MM.1S (cell line): ENCODE measurements at regions not wholly inside any gene's neighbourhood (a gene's known extent, or its start where the extent isn't known, plus 50 kb on each side); places are given as distances from the start of the nearest gene placed in this dataset.
"Not testable (repeated sequence)": the region's sequence is repeated elsewhere in the genome, so short reads cannot be mapped to it uniquely, and the experiment has no call there.

Experiments
- DNase-seq: peaks from one replicate; pipeline ENCODE4 v3.0.0-alpha.2; 2015
- H2AFZ ChIP-seq: fragments of 300-600 bp; sonication (generic); 2 replicates; pipeline ENCODE4 v1.6.0; 2016; ENCODE audit warnings: antibody characterized with exemption, low read length
- H3F3A ChIP-seq: fragments of 300-600 bp; sonication (generic); 2 replicates; pipeline ENCODE4 v1.6.1; 2016; ENCODE audit warnings: mild to moderate bottlenecking, antibody characterized with exemption, low read length, moderate library complexity, mixed read lengths; ENCODE audit not compliant: insufficient read depth
- H3K27ac ChIP-seq: fragments of 300-600 bp; sonication (generic); 2 replicates; pipeline ENCODE4 v1.5.1; 2016; ENCODE audit warnings: mild to moderate bottlenecking, low read length
- H3K27me3 ChIP-seq: fragments of 300-600 bp; sonication (generic); replicated peaks from 2 replicates; pipeline ENCODE4 v1.6.0; 2016; ENCODE audit warnings: low read length; ENCODE audit not compliant: insufficient read depth
- H3K36me3 ChIP-seq: fragments of 300-600 bp; sonication (generic); replicated peaks from 2 replicates; pipeline ENCODE4 v1.6.1; 2016; ENCODE audit warnings: mild to moderate bottlenecking, low read length, mixed read lengths; ENCODE audit not compliant: insufficient read depth
- H3K4me1 ChIP-seq: fragments of 300-600 bp; sonication (generic); 2 replicates; pipeline ENCODE4 v1.6.1; 2016; ENCODE audit warnings: low read length, mixed read lengths
- H3K4me2 ChIP-seq: fragments of 300-600 bp; sonication (generic); 2 replicates; pipeline ENCODE4 v1.6.0; 2016; ENCODE audit warnings: low read depth, low read length
- H3K4me3 ChIP-seq: fragments of 300-600 bp; sonication (generic); 2 replicates; pipeline ENCODE4 v1.5.1; 2016; ENCODE audit warnings: low read length, mixed read lengths
- H3K79me2 ChIP-seq: fragments of 300-600 bp; sonication (generic); 2 replicates; pipeline ENCODE4 v1.6.1; 2016; ENCODE audit warnings: mixed run types, low read length, mixed read lengths
- H3K9ac ChIP-seq: fragments of 300-600 bp; sonication (generic); 2 replicates; pipeline ENCODE4 v1.6.1; 2016; ENCODE audit warnings: low read length, mixed read lengths
- H3K9me2 ChIP-seq: fragments of 300-600 bp; sonication (generic); replicated peaks from 2 replicates; pipeline ENCODE4 v1.6.1; 2016; ENCODE audit warnings: mild to moderate bottlenecking, low read length, mixed read lengths; ENCODE audit not compliant: insufficient read depth
- H3K9me3 ChIP-seq: fragments of 300-600 bp; sonication (generic); replicated peaks from 2 replicates; pipeline ENCODE4 v1.6.1; 2016; ENCODE audit warnings: mild to moderate bottlenecking, low read length, mixed read lengths; ENCODE audit not compliant: insufficient read depth
- H4K20me1 ChIP-seq: fragments of 300-600 bp; sonication (generic); 2 replicates; pipeline ENCODE4 v1.6.1; 2016; ENCODE audit warnings: mild to moderate bottlenecking, low read length, moderate library complexity, mixed read lengths; ENCODE audit not compliant: insufficient read depth
- CTCF ChIP-seq: fragments of 300-600 bp; sonication (generic); IDR thresholded peaks from 2 replicates; pipeline ENCODE4 v1.5.1; 2016; ENCODE audit warnings: antibody characterized with exemption, low read length, mixed read lengths
- EZH2 ChIP-seq: fragments of 300-600 bp; sonication (generic); optimal IDR thresholded peaks from 2 replicates; pipeline ENCODE3; 2017; ENCODE audit warnings: low read depth, mild to moderate bottlenecking, antibody characterized with exemption, low read length, mixed read lengths
- EZH2phosphoT487 ChIP-seq: fragments of 300-600 bp; sonication (generic); IDR thresholded peaks from 2 replicates; pipeline ENCODE4 v1.6.1; 2018; ENCODE audit warnings: antibody characterized with exemption, low read length

- no peak overlapping the region for H2AFZ ChIP-seq
These were observed 273.7 kb downstream of the SRGAP2C start for GRCh38 chr1:121458291-121459048.

GRCh38 chr1:121459235-121459634 lies 274.5 kb downstream of the SRGAP2C start:
- Histone ChIP-seq H3K9me2 (no peaks in the 10 kb centered on the region), H2AFZ (no peak overlapping the region), H3K27ac (no peak overlapping the region), H3F3A (no peaks in the 10 kb centered on the region), H3K4me3 (no peak overlapping the region), H3K27me3 (no peaks in the 10 kb centered on the region), H4K20me1 (no peaks in the 10 kb centered on the region), H3K36me3 (no peaks in the 10 kb centered on the region), H3K9me3 (no peaks in the 10 kb centered on the region), H3K4me2 (no peak overlapping the region), H3K79me2 (no peaks in the 10 kb centered on the region), H3K9ac (no peak overlapping the region), H3K4me1 (no peaks in the 10 kb centered on the region)
- TF ChIP-seq EZH2phosphoT487, result no peak
- no peak for TF ChIP-seq CTCF
- no peak for TF ChIP-seq EZH2
- DNase-seq, result no peak

More at GRCh38 chr1:121458291-121459048, 273.7 kb downstream of the SRGAP2C start:
- Histone ChIP-seq H3K36me3 (no peaks in the 10 kb centered on the region), H3F3A (no peaks in the 10 kb centered on the region), H3K9me3 (no peaks in the 10 kb centered on the region), H3K9me2 (no peaks in the 10 kb centered on the region), H3K4me2 (peak overlapping the region; percentile 31), H3K27ac (no peak overlapping the region), H4K20me1 (no peaks in the 10 kb centered on the region), H3K9ac (no peak overlapping the region), H3K27me3 (no peaks in the 10 kb centered on the region), H3K4me1 (no peaks in the 10 kb centered on the region), H3K4me3 (no peak overlapping the region), H3K79me2 (no peaks in the 10 kb centered on the region)
- DNase-seq, result peak; percentile 64
- TF ChIP-seq CTCF (no peak), EZH2phosphoT487 (no peak), EZH2 (no peak)

GRCh38 chr1:121469395-121469794 lies 284.6 kb downstream of the SRGAP2C start:
- H2AFZ ChIP-seq, H4K20me1 ChIP-seq, H3K79me2 ChIP-seq, H3K4me2 ChIP-seq, H3K4me3 ChIP-seq, H3K27me3 ChIP-seq, H3K9me3 ChIP-seq, H3K9me2 ChIP-seq, H3K36me3 ChIP-seq, H3K9ac ChIP-seq, H3K27ac ChIP-seq, H3K4me1 ChIP-seq, H3F3A ChIP-seq, DNase-seq: not testable (repeated sequence)

- not testable (repeated sequence) for H3K27me3 ChIP-seq, H3K9me3 ChIP-seq, H3K9ac ChIP-seq, H3K4me1 ChIP-seq, DNase-seq, H3K36me3 ChIP-seq, H3K27ac ChIP-seq, H3K4me2 ChIP-seq, H3K4me3 ChIP-seq, H3F3A ChIP-seq, H4K20me1 ChIP-seq, H3K9me2 ChIP-seq, H3K79me2 ChIP-seq, H2AFZ ChIP-seq
These were observed 285.6 kb downstream of the SRGAP2C start for GRCh38 chr1:121470401-121470800.
